ENCODE measurements at regions not wholly inside any gene's neighbourhood (a gene's known extent, or its start where the extent isn't known, plus 50 kb on each side); places are given as distances from the start of the nearest gene placed in this dataset.
"Not testable (repeated sequence)": the region's sequence is repeated elsewhere in the genome, so short reads cannot be mapped to it uniquely, and the experiment has no call there.

DNA sequence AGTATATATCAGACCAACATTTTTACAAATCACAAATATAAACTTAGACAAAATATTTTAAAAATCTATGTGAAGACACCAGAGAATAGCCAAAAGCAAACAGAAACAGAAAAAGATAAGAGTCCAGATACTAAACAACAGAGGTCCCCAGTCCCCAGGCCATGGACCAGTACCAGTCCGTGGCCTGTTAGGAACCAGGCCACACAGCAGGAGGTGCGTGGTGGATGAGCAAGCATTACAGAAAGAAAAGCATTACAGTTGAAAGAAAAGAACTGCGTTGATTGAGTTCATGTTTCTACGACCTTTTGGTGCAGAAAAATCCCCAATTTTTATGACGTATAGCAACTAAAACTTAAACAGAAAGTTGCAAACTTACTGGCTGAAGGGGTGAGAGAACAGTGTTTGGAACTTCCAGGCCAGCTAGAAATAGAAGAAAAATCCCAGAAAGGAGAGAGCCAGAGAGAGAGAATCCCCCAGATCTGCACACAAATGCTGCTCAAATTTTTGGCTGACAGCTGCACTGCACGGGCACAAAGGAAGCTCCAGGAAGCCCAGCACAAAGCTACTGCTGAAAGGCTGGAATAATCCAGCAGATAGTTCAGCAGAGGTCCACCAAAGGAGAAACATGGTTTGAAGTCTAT is 159.6 kb upstream of the C14orf180 start:
- TF ChIP-seq CTCF (IDR thresholded peaks at IDR 0.05; ENCODE audit: borderline replicate concordance, control extremely low read depth, extremely low read depth, insufficient read depth, missing control alignments): no peak

GRCh38 chr14:104420523-104420922 is 159.0 kb upstream of the C14orf180 start:
- in situ Hi-C loops (cut with MboI; ENCODE audit: low sequenced_read_pairs, unreplicated experiment): not testable (repeated sequence)

More for the DNA sequence above, 159.6 kb upstream of the C14orf180 start:
- in situ Hi-C loops (cut with MboI; ENCODE audit: low sequenced_read_pairs, unreplicated experiment): no loop called here
- DNase-seq (ENCODE audit: low spot score): peak; percentile 37

GRCh38 chr14:104420990-104421389 is 158.6 kb upstream of the C14orf180 start:
- DNase-seq (ENCODE audit: low spot score): peak; percentile 13
- in situ Hi-C loops (cut with MboI; ENCODE audit: low sequenced_read_pairs, unreplicated experiment): no loop called here
- no peak for TF ChIP-seq CTCF (IDR thresholded peaks at IDR 0.05; ENCODE audit: borderline replicate concordance, control extremely low read depth, extremely low read depth, insufficient read depth, missing control alignments)

More at GRCh38 chr14:104420523-104420922, 159.0 kb upstream of the C14orf180 start:
- DNase-seq (ENCODE audit: low spot score): not testable (repeated sequence)

- TF ChIP-seq CTCF (IDR thresholded peaks at IDR 0.05; ENCODE audit: borderline replicate concordance, control extremely low read depth, extremely low read depth, insufficient read depth, missing control alignments): no peak
- in situ Hi-C loops (cut with MboI; ENCODE audit: low sequenced_read_pairs, unreplicated experiment): no loop called here
- DNase-seq (ENCODE audit: low spot score): no peak
Measured at GRCh38 chr14:104421401-104421821, 158.2 kb upstream of the C14orf180 start.

- in situ Hi-C loops (cut with MboI; ENCODE audit: low sequenced_read_pairs, unreplicated experiment): no loop called here
- no peak for TF ChIP-seq CTCF (IDR thresholded peaks at IDR 0.05; ENCODE audit: borderline replicate concordance, control extremely low read depth, extremely low read depth, insufficient read depth, missing control alignments)
- peak; percentile 19 for DNase-seq (ENCODE audit: low spot score)
Measured at GRCh38 chr14:104421892-104422828, 157.4 kb upstream of the C14orf180 start.

DNA sequence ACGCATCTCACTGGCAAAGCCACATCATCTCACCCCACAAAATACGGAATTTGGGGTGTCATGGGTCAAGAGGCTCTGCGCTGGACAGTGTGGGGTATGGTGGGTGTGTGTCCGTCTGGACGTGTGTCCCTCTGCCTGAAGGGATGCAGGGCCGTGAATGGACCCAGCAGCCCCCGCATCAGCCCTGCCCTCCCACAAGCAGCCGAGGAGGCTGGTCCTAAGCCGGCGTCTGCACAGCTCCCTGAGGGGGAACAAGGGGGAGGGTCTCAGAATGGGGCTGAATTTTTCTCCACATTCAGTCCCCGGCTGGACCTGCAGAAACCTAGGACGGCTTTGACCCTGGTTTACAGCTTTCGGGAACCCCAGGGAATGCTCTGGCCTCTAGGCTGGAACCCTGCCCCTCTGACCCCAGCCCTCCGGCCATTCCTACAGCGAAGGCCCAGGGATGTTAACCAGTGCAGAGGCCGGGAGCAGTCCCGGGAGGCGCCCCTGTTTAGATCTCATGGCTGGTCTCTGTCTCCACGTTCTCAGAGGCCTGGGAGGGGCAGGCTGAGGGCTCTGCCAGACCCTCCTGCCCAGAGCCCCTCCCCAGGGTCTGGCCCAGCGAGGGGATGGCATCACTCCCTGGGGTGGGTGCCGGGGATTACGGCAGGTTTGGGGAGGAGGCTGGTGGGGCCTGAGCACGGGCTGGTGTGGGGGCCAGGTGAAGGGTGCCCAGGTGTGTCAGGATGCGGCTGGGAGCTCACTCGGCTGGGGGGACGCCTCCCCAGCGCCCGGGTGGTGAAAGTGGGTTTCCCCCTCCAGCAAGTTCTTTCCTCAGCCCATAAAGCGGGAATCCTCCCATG is 156.5 kb upstream of the C14orf180 start:
- in situ Hi-C loops (cut with MboI; ENCODE audit: low sequenced_read_pairs, unreplicated experiment): no loop called here
- TF ChIP-seq CTCF (IDR thresholded peaks at IDR 0.05; ENCODE audit: borderline replicate concordance, control extremely low read depth, extremely low read depth, insufficient read depth, missing control alignments): no peak
- peak; percentile 13 for DNase-seq (ENCODE audit: low spot score)
